ENCODE measurements at regions not wholly inside any gene's neighbourhood (a gene's known extent, or its start where the extent isn't known, plus 50 kb on each side); places are given as distances from the start of the nearest gene placed in this dataset.

- TF ChIP-seq RNF2 (conservative IDR thresholded peaks at IDR 0.05; ENCODE audit: low read depth) (no peak), ZNF256 (CRISPR knock-in tag; conservative IDR thresholded peaks at IDR 0.05) (no peak), ZNF629 (CRISPR knock-in tag; conservative IDR thresholded peaks at IDR 0.05) (no peak), TRIM22 (IDR thresholded peaks at IDR 0.05) (no peak), IKZF1 (IDR thresholded peaks at IDR 0.05) (no peak), SMC3 (IDR thresholded peaks at IDR 0.05; ENCODE audit: low read length) (peak; percentile 23; the same call in 1 of the 2 replicates), IRX3 (CRISPR knock-in tag; IDR thresholded peaks at IDR 0.05; ENCODE audit: borderline replicate concordance, low read depth) (no peak), SETDB1 (CRISPR knock-in tag; IDR thresholded peaks at IDR 0.05; ENCODE audit: borderline replicate concordance) (no peak), PHB2 (IDR thresholded peaks at IDR 0.05; ENCODE audit: partially characterized antibody) (no peak), FOXP4 (CRISPR knock-in tag; IDR thresholded peaks at IDR 0.05) (peak; percentile 74), ZNF407 (CRISPR knock-in tag; IDR thresholded peaks at IDR 0.05; ENCODE audit: not compliant biosample characterization) (no peak), ZNF468 (CRISPR knock-in tag; IDR thresholded peaks at IDR 0.05) (no peak), MED1 (CRISPR knock-in tag; IDR thresholded peaks at IDR 0.05) (peak; percentile 73), ZBED4 (CRISPR knock-in tag; IDR thresholded peaks at IDR 0.05; ENCODE audit: borderline replicate concordance) (no peak)
Observed at GRCh38 chr5:124596595-124597421, 149.6 kb downstream of the ZNF608 start (continued).
